GM23338 (cell line): ENCODE measurements at regions not wholly inside any gene's neighbourhood (a gene's known extent, or its start where the extent isn't known, plus 50 kb on each side); places are given as distances from the start of the nearest gene placed in this dataset.

Source experiments
- ATAC-seq: fragments of 200-7000 bp; cut with Tn5 transposase; 3 replicates; pipeline ENCODE4 v1.9.1; 2020
- DNase-seq: peaks from one replicate; pipeline ENCODE4 v3.0.0-alpha.2; 2015; ENCODE audit warnings: low spot score
- H2AFZ ChIP-seq: fragments of 200-600 bp; sonication (generic); 2 replicates; pipeline ENCODE4 v1.8.0; 2016; ENCODE audit warnings: antibody characterized with exemption, mild to moderate bottlenecking, moderate library complexity
- H3F3A ChIP-seq: fragments of 200-600 bp; sonication (generic); replicated peaks from 2 replicates; pipeline ENCODE4 v1.8.0; 2017; ENCODE audit warnings: antibody characterized with exemption, mixed run types, low read depth
- H3K27ac ChIP-seq: fragments of 200-600 bp; sonication (generic); 2 replicates; pipeline ENCODE4 v1.6.1; 2016; ENCODE audit warnings: low read depth
- H3K27me3 ChIP-seq: fragments of 200-600 bp; sonication (generic); 2 replicates; pipeline ENCODE4 v1.8.0; 2016; ENCODE audit warnings: mild to moderate bottlenecking, mixed run types, moderate library complexity; ENCODE audit not compliant: insufficient read depth
- H3K36me3 ChIP-seq: fragments of 200-600 bp; sonication (generic); 2 replicates; pipeline ENCODE4 v1.8.0; 2016; ENCODE audit warnings: mild to moderate bottlenecking; ENCODE audit not compliant: insufficient read depth
- H3K4me1 ChIP-seq: fragments of 200-600 bp; sonication (generic); 2 replicates; pipeline ENCODE4 v1.8.0; 2016; ENCODE audit warnings: mild to moderate bottlenecking, moderate library complexity; ENCODE audit not compliant: insufficient read depth
- H3K4me2 ChIP-seq: fragments of 200-600 bp; sonication (generic); 2 replicates; pipeline ENCODE4 v1.7.1; 2017; ENCODE audit warnings: mixed run types
- H3K4me3 ChIP-seq: fragments of 200-600 bp; sonication (generic); 2 replicates; pipeline ENCODE4 v1.6.1; 2016; ENCODE audit warnings: mixed run types
- H3K79me2 ChIP-seq: fragments of 200-600 bp; sonication (generic); replicated peaks from 2 replicates; pipeline ENCODE4 v1.8.0; 2017; ENCODE audit warnings: mild to moderate bottlenecking; ENCODE audit not compliant: insufficient read depth
- H3K9me2 ChIP-seq: fragments of 200-600 bp; sonication (generic); 2 replicates; pipeline ENCODE4 v1.8.0; 2017; ENCODE audit not compliant: insufficient read depth
- H4K20me1 ChIP-seq: fragments of 200-600 bp; sonication (generic); replicated peaks from 2 replicates; pipeline ENCODE4 v1.8.0; 2017; ENCODE audit warnings: mild to moderate bottlenecking; ENCODE audit not compliant: insufficient read depth
- H3K27ac Mint-ChIP-seq: 2 replicates; pipeline ENCODE4 v1.8.0; 2020; ENCODE audit warnings: inconsistent platforms, mild to moderate bottlenecking, moderate library complexity, mixed read lengths
- H3K27me3 Mint-ChIP-seq: 3 replicates; pipeline ENCODE4 v1.8.0; 2022; ENCODE audit warnings: low read depth, mild to moderate bottlenecking, moderate library complexity, mixed read lengths, inconsistent platforms; ENCODE audit not compliant: insufficient read depth, poor library complexity
- H3K36me3 Mint-ChIP-seq: 3 replicates; pipeline ENCODE4 v1.8.0; 2021; ENCODE audit warnings: low read depth, mild to moderate bottlenecking, inconsistent platforms, moderate library complexity, mixed read lengths
- H3K4me1 Mint-ChIP-seq: 3 replicates; pipeline ENCODE4 v1.8.0; 2020; ENCODE audit warnings: mild to moderate bottlenecking, inconsistent platforms, mixed read lengths
- H3K4me3 Mint-ChIP-seq: 3 replicates; pipeline ENCODE4 v1.8.0; 2021; ENCODE audit warnings: moderate library complexity, mild to moderate bottlenecking, inconsistent platforms, mixed read lengths
- H3K9me3 Mint-ChIP-seq: 3 replicates; pipeline ENCODE4 v1.8.0; 2020; ENCODE audit warnings: moderate library complexity, mild to moderate bottlenecking, inconsistent platforms, mixed read lengths
- CREB1 ChIP-seq: fragments of 250-450 bp; sonication (Bioruptor Pico); IDR thresholded peaks from 2 replicates; pipeline ENCODE4 v1.5.0; 2020; ENCODE audit warnings: low read depth, mild to moderate bottlenecking, moderate library complexity
- CTCF ChIP-seq, 2 experiments: fragments of 200-600 bp in 1 of 2; sonication (generic) in 1 of 2; conservative IDR thresholded peaks; 2 replicates each; pipeline versions ENCODE4 v1.5.1 to v1.6.1; 2016 to 2017; ENCODE audit warnings: antibody characterized with exemption in 2 of 2, low read depth in 2 of 2, mild to moderate bottlenecking in 2 of 2, moderate library complexity in 1 of 2
- ETS1 ChIP-seq: IDR thresholded peaks from 2 replicates; pipeline ENCODE4 v1.6.1; 2016; ENCODE audit warnings: antibody characterized with exemption
- EZH2 ChIP-seq: fragments of 200-600 bp; sonication (generic); IDR thresholded peaks from one replicate; pipeline ENCODE4 v1.8.0; 2017; ENCODE audit warnings: antibody characterized with exemption, mild to moderate bottlenecking, low read depth; ENCODE audit not compliant: unreplicated experiment
- EZH2phosphoT487 ChIP-seq: fragments of 200-600 bp; sonication (generic); IDR thresholded peaks from one replicate; pipeline ENCODE4 v1.8.1; 2018; ENCODE audit warnings: antibody characterized with exemption; ENCODE audit not compliant: unreplicated experiment
- JUNB ChIP-seq: IDR thresholded peaks from one replicate; pipeline ENCODE4 v1.6.1; 2016; ENCODE audit warnings: antibody characterized with exemption; ENCODE audit not compliant: unreplicated experiment
- NANOG ChIP-seq: IDR thresholded peaks from 2 replicates; pipeline ENCODE4 v1.6.1; 2016; ENCODE audit warnings: antibody characterized with exemption, borderline replicate concordance
- POLR2AphosphoS5 ChIP-seq: IDR thresholded peaks from 2 replicates; pipeline ENCODE4 v1.6.1; 2016; ENCODE audit warnings: antibody characterized with exemption, low read depth
- REST ChIP-seq: IDR thresholded peaks from one replicate; pipeline ENCODE4 v1.6.1; 2018; ENCODE audit warnings: antibody characterized with exemption; ENCODE audit not compliant: unreplicated experiment
- STAT1 ChIP-seq: IDR thresholded peaks from one replicate; pipeline ENCODE4 v1.6.1; 2016; ENCODE audit warnings: antibody characterized with exemption; ENCODE audit not compliant: unreplicated experiment
- ZNF114 ChIP-seq: fragments of 250-450 bp; sonication (Bioruptor Pico); IDR thresholded peaks from 2 replicates; pipeline ENCODE4 v1.5.0; 2020; ENCODE audit warnings: mild to moderate bottlenecking, moderate library complexity
- ZNF331 ChIP-seq: fragments of 250-450 bp; sonication (Bioruptor Pico); IDR thresholded peaks from 2 replicates; pipeline ENCODE4 v1.5.0; 2020; ENCODE audit warnings: low read depth, mild to moderate bottlenecking, moderate library complexity
- ZNF462 ChIP-seq: fragments of 250-450 bp; sonication (Bioruptor Pico); IDR thresholded peaks from 2 replicates; pipeline ENCODE4 v1.5.0; 2020; ENCODE audit warnings: mild to moderate bottlenecking, moderate library complexity

GRCh38 chr2:149806651-149807050 lies 219.1 kb upstream of the MMADHC start:
- no peak for TF ChIP-seq EZH2phosphoT487
- TF ChIP-seq ZNF331 (CRISPR knock-in tag), result no peak
- TF ChIP-seq JUNB, result no peak
- no peak for TF ChIP-seq ETS1
- no peak for TF ChIP-seq CREB1
- no peak for TF ChIP-seq ZNF462
- no peak for TF ChIP-seq EZH2
- no peak for TF ChIP-seq NANOG
- TF ChIP-seq CTCF (conservative IDR thresholded peaks at IDR 0.05; ENCODE audit: low read depth in 2 of 2), result no peak
- TF ChIP-seq REST, result no peak
- TF ChIP-seq POLR2AphosphoS5, result no peak
- no peak for TF ChIP-seq STAT1
- no peak for TF ChIP-seq ZNF114 (CRISPR knock-in tag)
- Mint-ChIP-seq H3K36me3 (0 out of 3 replicates have a peak, but pooled peaks cover 3% of the 10 kb centered on the region), H3K27ac (no peak overlapping the region), H3K4me1 (peaks cover 5% of the 10 kb centered on the region; the same call in 2 of the 3 replicates), H3K9me3 (no peaks in the 10 kb centered on the region), H3K27me3 (peaks cover 3% of the 10 kb centered on the region), H3K4me3 (no peak overlapping the region)
- H3K27ac ChIP-seq, result no peak overlapping the region
- no peaks in the 10 kb centered on the region for H3K9me2 ChIP-seq
- no peaks in the 10 kb centered on the region for H3K36me3 ChIP-seq
- no peaks in the 10 kb centered on the region for H3F3A ChIP-seq
- H3K27me3 ChIP-seq, result no peaks in the 10 kb centered on the region
- no peaks in the 10 kb centered on the region for H3K79me2 ChIP-seq
- no peak overlapping the region for H3K4me2 ChIP-seq
- ATAC-seq (no peak), DNase-seq (no peak)
- no peak overlapping the region for H2AFZ ChIP-seq
- peaks cover 9% of the 10 kb centered on the region; the same call in 1 of the 2 replicates for H3K4me1 ChIP-seq
- no peaks in the 10 kb centered on the region for H4K20me1 ChIP-seq
- H3K4me3 ChIP-seq, result no peak overlapping the region
